Epithelial cell of proximal tubule (primary cell): ENCODE measurements at regions not wholly inside any gene's neighbourhood (a gene's known extent, or its start where the extent isn't known, plus 50 kb on each side); places are given as distances from the start of the nearest gene placed in this dataset.

Experiments used
- DNase-seq: peaks from one replicate; pipeline ENCODE4 v3.0.0-alpha.2; 2011; ENCODE audit warnings: low read depth
- H3K4me3 ChIP-seq: 2 replicates; pipeline ENCODE4 v1.5.1; 2011; ENCODE audit warnings: low read depth, mild to moderate bottlenecking, low read length
- TF ChIP-seq, protein P1 (sequence below): conservative IDR thresholded peaks from 2 replicates; pipeline ENCODE4 v1.5.1; 2012; ENCODE audit warnings: low read depth, mild to moderate bottlenecking, low read length

DNA sequence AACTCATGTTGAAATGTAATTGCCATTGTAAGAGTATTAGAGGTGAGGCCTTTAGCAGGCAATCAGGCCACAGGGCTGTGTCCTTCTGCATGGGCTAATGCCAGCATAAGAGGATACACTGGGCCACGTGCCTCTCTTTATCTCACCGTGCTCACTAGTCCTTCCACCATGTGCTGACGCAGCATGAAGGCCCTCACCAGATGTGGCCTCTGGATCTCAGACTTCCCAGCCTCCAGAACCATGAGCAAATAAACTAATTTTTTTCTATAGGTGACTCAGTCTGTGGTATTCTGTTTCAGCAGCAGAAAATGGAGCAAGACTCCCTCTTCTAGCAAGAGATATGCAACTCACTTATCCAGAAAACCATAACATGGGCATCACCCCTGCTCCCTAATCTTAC lies 149.7 kb upstream of the ZNF236 start:
- no peak for DNase-seq
- TF ChIP-seq, protein P1, sequence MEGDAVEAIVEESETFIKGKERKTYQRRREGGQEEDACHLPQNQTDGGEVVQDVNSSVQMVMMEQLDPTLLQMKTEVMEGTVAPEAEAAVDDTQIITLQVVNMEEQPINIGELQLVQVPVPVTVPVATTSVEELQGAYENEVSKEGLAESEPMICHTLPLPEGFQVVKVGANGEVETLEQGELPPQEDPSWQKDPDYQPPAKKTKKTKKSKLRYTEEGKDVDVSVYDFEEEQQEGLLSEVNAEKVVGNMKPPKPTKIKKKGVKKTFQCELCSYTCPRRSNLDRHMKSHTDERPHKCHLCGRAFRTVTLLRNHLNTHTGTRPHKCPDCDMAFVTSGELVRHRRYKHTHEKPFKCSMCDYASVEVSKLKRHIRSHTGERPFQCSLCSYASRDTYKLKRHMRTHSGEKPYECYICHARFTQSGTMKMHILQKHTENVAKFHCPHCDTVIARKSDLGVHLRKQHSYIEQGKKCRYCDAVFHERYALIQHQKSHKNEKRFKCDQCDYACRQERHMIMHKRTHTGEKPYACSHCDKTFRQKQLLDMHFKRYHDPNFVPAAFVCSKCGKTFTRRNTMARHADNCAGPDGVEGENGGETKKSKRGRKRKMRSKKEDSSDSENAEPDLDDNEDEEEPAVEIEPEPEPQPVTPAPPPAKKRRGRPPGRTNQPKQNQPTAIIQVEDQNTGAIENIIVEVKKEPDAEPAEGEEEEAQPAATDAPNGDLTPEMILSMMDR, result no peak
- no peak overlapping the region for H3K4me3 ChIP-seq

DNA sequence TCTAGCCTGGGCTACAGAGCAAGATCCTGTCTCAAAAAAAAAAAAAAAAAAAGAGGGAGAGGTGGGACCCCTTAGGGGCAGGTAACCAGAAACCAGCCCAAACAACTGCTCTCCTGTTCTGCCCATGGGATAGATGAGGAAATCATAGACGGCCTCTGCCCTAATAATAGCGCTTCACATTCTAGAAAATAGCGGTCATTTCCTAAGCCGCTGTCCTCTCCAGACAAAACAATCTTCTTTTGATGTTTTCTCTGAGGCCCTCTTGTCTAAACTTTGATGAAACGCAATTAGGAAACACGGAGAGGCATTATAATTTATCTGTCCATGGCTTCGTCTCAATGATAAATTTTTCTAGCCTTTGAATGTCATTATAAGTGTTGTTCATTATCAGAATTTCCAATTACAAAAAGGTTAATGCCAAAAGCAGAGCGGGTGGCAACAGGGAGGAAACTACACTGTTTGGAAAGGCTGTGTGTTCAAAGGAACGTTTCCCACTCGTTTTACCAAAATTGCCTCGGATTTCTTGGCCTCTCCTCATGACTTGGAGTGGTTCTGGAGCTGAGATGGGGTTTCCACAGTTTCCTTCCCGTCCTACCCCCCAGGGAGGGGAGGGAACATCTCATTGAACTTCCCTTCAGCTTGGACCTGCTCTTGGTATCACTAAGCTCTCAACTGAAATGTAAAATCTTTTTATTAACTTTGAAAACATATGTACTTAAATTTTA lies 151.6 kb upstream of the ZNF236 start:
- no peak for DNase-seq
- TF ChIP-seq, protein P1, result no peak
- no peak overlapping the region for H3K4me3 ChIP-seq

DNA sequence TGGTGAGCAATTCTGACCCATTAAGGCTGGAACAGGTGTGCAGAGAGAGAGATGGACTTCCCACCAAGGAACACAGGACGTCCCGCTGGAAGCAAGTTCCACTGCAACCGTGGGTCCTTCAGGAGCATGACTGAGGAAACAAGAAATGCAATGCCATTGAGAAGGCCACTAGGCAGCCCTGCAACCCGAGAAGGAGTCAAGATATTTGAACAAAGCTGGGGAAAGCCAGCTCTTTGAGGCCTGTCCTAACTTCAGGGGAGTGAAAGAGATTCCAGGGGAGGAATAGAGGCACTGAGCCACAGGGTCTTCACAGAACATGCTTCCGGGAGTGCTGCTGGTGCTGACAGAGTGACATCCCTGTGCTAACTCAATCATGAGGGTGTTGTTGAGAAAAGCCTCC lies 153.8 kb upstream of the ZNF236 start:
- H3K4me3 ChIP-seq, result no peak overlapping the region
- TF ChIP-seq, protein P1, result no peak
- DNase-seq, result no peak

DNA sequence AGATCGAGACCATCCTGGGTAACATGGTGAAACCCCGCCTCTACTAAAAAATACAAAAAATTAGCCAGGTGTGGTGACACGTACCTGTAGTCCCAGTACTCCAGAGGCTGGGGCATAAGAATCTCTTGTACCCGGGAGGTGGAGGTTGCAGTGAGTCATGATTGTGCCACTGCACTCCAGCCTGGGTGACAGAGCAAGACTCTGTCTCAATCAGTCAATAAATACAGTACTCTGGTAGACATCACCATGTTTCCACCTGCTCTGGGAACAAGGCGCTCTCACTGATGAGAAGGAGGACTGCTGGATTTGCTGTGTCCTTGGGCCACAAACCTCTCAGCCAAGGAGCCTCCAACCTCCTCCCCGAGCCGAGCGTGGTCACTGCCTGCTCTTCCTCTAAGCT lies 154.2 kb upstream of the ZNF236 start:
- H3K4me3 ChIP-seq, result no peak overlapping the region
- no peak for DNase-seq
- TF ChIP-seq, protein P1, result no peak

DNA sequence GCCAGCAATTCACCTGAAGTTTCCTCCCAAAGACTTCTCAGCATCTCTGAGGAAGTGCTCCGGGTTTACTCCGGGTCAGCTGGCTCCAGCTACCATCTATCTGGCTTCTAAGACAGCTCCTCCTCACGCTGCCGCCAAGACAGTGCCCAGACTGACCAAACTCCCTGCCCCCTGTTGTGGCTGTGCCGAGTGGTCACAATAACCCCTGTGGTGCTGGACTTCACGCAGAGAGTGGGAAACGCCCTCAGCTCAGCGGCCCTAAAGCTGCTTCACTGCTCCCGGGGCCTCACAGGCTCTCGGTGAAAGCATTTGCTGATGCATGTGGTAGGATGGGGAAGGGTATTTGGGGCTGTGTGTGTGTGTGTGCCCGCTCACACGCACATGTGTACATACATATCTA lies 154.8 kb upstream of the ZNF236 start:
- DNase-seq, result no peak
- TF ChIP-seq, protein P1, result no peak
- H3K4me3 ChIP-seq, result no peak overlapping the region

DNA sequence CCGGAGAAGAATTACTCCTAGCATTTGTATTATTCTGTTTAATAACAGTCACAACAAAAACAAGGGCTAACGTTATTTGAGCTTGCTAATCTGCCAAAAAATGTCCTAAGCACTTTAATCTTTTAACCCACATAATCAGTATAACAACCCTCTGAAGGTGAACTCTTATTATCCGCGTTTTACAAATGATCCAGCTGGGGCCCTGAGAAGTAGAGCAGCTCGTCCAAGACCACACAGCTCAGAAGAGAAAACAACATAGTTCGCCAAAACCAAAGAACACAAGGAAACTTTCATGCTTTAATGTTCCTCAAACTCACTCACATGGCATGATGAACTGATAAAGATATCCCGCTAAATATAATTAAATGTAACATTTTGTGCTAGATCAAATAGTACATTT lies 159.7 kb upstream of the ZNF236 start:
- TF ChIP-seq, protein P1, result no peak
- DNase-seq, result no peak

DNA sequence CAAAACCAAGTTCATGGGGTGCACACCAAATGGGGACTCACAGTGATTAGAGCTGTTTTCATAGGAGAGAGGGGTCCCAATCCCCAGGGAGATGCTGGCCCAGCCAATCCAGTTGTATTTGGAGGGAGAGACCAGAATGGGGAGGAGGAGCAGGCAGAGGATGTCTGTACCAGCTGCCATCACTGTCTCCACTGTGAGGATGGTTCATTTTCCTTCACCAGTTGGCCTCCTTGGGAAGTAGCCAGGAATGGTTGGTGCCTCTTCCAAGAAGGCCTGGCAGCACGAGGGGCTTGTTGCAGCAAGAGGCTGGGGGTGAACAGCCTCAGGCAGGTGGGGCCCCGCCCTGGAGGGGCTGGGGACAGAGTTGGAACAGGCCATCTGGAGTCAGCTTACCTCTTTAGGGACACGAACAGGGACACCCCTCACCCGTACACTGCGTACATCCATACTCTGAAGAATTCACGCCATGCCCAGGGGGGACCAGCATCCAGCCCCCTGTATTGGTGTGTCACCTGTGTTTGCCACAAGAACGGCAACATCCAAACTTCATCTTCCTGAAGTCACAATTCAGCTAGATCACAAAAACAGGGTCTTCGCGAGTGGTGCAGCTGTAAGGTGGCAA lies 161.7 kb upstream of the ZNF236 start:
- no peak overlapping the region for H3K4me3 ChIP-seq
- TF ChIP-seq, protein P1, result no peak
- no peak for DNase-seq

More for the DNA sequence above, 159.7 kb upstream of the ZNF236 start:
- no peak overlapping the region for H3K4me3 ChIP-seq
